Ovary (tissue), 3 donors: ENCODE measurements at regions not wholly inside any gene's neighbourhood (a gene's known extent, or its start where the extent isn't known, plus 50 kb on each side); places are given as distances from the start of the nearest gene placed in this dataset.

ENCODE experiments used
- CTCF ChIP-seq, 3 donors: fragments of 450-650 bp in 2 of 3; fragments of 200-600 bp in 1 of 3; IDR thresholded peaks; one replicate each; pipeline versions ENCODE4 v1.5.1 to v1.8.0; 2016 to 2022; ENCODE audit warnings: antibody characterized with exemption in 3 of 3, mild to moderate bottlenecking in 1 of 3
- POLR2A ChIP-seq: fragments of 450-650 bp; IDR thresholded peaks from one replicate; pipeline ENCODE4 v1.6.1; 2017; ENCODE audit warnings: antibody characterized with exemption, mild to moderate bottlenecking, moderate library complexity
- donor health status: DM: no; HTN: no; CAD: no.

GRCh38 chr10:114719311-114719710 lies 61.2 kb upstream of the ABLIM1 start:
- TF ChIP-seq CTCF (IDR thresholded peaks at IDR 0.05) (no peak), POLR2A (no peak)
